EH (cell line): ENCODE measurements at regions not wholly inside any gene's neighbourhood (a gene's known extent, or its start where the extent isn't known, plus 50 kb on each side); places are given as distances from the start of the nearest gene placed in this dataset.

Source experiments
- DNase-seq: peaks from one replicate; pipeline ENCODE4 v3.0.0-alpha.2; 2015; ENCODE audit warnings: low read depth

DNA sequence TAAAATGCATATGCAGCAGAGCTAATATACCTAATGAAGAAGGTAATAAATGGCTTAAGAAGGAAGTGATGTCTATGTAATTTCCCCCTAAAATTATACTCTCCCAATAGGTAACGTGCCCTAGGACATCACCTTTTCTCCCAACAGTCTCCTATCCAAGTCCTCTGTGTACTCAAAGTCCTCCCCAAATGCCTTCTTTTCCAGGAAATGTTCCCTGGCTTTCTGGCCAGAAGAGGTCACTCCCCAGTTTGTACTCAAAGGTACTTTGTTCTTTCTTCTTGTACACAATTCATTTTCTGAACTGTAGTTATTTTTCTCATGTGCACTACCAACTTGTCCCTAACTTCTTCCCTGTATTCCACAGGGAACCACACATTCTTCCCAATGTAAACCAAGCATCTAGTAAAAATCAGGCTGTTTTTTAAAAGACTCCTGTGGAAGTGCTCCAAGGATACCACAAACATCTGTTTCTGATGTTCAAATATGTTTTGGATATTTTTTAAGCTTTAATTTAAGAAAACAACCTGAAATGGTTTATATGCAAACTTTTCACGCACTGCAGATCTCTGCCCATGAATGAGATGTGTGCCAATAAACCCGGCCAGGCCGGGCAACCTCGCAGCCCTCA is 262.3 kb upstream of the KLF14 start:
- peak; percentile 60 for DNase-seq

DNA sequence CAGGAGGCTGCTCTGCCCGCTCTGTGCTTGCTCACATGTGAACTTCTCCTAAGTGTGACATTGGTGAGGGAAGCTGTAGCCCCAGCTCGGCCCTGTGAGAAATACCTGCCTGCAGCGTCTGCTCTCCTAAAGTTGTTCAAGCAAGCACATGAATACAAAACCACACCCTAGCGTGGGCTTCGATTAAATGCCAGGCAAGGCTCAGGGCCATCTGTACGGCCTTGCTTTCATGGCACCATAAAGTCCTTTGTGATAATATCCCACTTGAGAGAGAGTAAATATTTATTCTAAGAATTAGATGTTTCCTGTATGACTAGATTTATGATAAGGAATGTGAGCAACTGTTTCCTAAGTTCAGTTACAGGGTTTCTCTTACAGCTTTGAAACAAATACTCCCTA is 262.8 kb upstream of the KLF14 start:
- peak; percentile 53 for DNase-seq

DNA sequence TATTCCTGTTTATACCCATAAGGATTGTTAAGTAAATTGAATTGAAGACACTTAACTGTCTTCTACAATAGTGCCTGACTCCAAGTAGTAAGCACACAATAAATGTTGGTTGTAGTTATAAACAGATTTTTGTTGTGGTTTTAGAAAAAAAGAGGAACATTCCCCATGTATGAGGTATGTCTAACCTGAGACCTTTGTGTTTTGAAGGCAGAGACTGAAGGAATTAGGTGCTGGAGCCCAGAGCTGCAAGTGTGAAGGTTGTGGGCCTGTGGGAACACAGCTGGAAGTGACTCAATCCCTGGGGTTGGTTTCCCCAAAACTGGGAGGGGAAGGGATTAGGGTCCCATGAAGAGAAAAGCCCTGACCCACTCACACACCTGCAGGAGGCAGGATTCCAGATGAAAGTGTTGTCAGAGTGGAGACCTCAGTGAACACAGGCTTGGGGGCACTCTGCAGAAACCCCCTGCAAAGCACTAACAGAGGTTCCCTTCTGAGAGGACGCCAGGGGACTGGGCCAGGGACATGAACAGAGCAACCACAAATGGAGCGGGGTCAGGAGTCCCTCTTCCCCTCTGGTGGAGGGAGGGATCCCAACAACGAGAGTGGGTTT is 265.1 kb upstream of the KLF14 start:
- peak; percentile 21 for DNase-seq

DNA sequence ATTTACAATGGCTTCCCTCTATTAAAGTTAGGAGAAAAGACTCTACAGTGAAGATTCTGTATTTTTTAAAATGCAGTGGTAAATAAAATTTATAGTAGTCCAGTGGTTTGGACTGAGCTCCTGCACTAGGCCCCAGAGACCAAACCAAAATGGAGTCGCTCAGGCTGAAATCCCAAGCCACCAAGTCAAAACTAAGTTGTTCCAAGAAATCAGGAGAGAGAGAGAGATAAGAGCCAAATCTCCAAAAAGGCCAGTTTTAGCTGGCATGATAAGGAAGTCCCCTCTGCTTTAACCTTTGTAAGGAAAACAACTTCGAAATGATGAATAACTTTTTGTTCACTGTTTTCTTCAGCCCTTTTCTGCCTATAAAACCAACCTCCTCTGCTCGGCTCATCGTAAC is 265.9 kb upstream of the KLF14 start:
- DNase-seq, result no peak

DNA sequence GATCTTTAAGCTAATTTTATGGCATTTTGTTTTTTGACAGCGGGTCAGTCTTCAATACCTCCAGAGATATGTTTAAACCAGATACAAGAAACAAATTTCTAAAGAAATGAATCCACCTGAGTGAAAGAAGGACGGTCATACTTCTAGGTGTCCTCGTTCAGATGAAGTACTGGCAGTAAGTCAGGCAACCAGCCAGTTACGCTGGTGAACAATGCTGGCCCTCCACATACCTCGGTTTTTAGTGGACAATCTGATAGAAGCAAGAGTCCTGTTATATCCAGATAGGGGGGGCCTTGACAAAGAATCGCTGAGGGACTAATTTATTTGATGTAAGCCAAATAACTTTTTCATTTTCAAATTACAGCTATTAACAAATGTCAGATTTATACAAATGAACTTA is 266.4 kb upstream of the KLF14 start:
- no peak for DNase-seq

DNA sequence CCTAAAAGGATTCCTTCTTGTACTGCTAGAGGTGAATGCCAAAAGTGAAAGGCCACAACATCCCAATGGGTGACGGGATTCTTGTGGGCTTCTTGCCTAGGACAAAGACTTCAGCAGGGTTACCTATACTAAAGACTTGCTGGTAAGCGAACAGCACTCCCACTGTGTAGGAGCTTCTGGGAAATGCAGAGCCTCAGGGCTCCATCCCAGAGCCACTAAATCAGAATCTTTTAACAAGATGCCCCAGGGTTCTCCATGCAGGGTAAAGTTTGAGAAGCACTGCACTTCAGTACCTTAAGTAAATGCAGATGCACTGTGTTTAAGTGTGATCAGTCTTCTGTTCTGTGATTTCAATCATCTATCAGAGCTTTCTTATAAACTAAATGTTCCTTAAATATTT is 266.9 kb upstream of the KLF14 start:
- no peak for DNase-seq

DNA sequence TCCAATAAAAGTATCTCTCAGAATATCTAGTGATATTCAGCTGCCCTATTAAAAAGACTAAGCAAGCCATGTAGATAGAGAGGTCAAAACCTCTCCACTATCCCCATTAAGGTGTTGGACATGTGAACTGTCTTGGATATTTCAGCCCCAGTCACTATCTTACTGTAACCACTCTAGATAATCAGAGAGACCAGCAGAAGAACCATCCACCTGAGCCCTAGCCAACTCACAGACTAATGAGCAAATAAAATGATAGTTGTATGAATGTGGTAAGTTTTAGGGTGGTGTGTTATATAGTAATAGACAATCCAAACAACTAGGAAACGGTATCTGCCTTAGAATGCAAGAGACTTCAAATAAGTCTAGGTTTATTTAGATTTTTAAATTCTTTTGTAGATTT is 268.6 kb upstream of the KLF14 start:
- no peak for DNase-seq

DNA sequence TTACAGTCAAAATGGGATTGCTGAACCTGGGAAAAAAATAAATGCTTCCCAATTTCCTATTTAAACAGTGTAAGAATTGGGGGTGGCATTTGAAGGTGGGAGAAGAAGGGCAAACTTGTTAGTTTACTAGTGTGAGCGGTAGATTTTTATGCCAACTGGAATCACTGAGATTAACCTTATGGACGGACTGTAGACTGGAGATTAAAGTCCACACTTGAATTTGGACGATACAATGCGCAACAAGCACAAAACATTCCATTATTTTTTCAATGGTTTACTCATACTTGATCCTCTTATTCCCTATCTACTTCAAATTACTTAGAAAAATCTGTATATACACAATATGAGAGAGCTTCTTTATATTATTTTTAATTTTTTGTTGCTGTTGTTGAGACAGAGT is 269.6 kb upstream of the KLF14 start:
- DNase-seq, result no peak

DNA sequence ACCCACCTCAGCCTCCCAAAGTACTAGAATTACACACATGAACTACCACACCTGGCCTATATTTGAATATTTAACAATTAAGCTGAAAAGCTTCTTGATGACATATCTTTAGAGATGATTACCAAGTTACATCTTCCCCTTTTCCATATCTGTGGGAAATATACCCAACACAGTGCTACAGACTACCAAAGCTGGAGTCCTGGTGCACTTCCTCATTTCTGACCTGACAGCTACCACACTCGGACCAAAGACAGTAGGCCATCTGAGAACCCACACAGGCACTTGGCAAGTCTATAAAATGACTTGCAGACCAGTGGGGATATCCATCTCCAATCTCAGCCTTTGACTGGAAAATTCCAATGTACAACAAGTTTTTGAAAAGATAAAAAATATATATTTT is 270.4 kb upstream of the KLF14 start:
- no peak for DNase-seq

DNA sequence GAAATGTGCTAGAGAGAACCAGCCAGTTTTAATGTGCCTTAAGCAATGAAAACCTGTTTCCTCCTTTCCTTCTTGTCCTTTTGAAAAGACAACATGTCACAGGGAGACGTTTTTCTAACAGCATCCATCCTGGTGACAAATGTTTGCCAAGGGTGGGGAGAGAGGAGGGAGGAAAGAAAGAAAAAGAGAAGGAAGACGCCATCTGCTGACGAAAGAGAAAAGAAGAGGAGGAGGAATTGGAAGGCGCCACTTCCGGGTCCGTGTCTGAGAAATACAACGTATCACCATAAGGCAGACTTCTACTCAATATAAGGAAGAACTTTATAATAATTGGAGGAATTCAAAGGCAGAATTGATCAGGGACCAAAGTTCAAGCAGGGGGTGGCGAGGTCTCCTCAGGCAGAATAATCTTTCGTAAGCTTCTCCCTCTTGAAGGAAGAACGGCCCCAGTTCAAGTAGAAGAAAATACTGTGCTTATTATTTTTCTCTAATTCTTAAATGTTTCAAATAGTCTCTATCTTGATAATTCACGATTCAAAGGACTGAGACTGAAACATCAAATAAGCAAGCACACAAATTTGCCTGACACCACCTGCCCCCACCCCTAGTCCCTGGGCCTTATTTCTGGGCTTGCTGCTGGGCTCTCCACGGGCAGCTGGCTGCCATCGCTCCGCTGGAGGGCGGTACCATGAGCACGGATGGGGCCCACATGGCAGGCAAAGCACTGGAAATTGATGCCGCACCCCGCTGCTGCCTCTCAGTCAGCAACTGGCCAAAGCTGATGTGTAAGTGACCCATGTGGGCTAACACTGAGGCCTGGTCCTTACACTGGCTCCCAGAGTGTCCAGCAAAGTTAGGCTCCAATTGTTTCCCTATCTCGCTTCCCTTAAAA is 273.7 kb upstream of the KLF14 start:
- peak; percentile 89 for DNase-seq

DNA sequence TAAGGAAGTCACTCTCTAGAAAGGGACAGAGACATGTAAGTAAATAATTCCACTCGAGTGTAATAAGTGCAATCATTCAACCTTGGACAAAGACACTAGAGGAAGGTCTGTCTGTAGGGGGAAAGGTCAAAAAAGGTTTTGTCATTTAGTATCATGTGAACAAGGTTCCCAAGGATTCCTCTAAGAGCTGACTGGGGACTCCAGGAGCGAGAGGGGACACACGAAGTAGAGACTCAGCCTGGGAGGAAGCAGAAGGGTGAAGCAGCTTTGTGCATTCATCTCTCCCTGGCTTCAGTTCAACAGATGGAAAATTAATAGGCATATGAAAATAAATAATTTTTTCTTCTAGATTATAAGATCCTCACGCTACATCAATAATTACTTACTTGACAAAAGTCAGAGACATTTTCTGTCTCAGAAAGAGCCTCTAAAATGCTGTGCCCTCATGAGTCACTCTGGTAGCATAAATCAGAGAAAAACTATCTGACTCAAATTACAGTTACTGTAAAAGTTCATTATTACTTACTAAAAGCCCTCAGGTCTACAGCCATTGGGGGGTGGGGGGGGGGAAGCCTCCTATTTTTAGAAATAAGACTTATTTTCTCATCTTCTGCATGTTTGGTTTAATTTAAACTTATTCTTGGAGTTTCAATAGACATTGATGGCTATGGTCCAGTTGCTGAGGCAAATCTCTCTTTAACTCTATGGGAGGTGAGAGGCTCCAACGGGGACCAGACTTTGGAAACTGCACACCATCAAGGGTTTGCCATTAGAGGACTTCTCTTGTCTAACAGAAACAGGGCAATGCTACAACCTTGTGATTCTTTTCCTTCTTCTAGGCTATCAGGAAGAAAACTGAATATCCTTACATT is 275.1 kb upstream of the KLF14 start:
- DNase-seq, result peak; percentile 90

DNA sequence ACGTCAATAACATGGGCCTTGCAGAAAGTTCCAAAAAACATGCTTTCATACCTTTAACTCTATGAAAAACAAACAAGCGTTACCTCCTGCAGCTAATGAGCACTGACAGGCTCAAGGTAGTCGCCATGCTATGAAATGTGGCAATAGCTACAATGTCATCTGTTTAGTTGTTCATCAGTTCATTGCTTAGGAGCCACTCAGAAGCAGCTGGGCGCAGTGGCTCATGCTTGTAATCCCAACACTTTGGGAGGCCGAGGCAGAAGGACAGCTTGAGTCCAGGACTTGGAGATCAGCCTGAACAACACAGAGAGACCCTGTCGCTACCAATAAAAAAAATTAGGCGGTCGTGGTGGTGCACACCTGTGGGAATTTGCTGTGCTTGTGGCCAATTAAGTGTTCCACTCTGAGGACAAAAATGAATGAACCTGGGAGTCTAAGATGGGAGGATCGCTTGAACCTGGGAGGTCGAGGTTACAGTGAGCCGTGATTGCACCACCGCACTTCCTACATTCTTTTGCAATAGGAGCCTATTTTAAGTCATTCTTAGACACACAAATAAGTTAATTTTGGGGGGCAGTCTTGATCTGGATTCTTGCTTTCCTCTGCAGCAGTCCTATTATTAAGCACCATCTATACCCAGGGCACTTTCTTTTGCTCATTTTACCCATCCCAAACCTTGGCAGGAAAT is 276.2 kb upstream of the KLF14 start:
- no peak for DNase-seq

DNA sequence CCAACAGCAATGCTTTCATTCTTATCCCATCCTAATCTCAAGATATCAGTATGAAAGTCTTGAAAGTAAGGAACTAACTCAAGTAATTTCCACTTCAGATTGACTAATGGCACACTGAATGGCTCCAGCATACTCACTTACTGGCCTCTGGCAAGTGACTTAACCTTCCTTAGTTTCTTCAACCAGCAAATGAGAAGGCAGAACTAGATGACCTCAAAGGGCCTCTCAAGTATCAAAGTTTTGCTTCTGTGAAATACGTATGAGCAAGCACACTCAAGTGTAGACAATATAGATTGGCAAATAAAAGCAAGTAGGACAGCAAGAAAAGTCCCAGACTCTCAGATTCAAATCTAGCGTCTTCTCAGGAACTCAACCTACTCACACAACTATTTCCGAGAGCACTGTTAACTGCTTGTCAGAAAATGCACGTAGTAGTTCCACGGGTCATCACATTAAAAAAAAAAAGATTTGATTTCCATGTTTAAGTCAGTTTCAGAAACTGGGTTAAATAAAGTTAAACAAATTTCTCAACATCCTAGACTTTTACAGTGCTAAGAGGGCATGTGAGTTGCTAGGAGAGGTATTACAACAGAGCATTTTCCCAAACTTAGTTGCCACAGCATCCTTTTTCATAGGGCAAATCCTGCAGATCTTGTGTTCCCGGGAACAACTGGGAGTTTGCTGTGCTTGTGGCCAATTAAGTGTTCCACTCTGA is 276.9 kb upstream of the KLF14 start:
- peak; percentile 80 for DNase-seq

DNA sequence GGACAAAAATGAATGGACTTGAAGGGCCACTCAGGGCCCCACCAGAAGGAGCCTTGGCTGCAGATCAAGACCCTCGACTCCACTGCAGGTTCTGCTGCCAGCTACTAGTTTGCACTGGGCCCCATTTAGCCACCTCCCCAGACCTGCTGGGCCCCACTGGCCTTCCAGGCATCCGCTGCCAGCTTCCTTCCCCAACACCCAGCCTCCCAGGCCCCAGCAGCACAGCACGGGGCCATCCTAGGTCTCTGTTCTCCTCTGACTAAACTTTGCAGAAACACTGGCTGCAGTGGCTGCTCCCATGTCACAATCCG is 277.4 kb upstream of the KLF14 start:
- no peak for DNase-seq

DNA sequence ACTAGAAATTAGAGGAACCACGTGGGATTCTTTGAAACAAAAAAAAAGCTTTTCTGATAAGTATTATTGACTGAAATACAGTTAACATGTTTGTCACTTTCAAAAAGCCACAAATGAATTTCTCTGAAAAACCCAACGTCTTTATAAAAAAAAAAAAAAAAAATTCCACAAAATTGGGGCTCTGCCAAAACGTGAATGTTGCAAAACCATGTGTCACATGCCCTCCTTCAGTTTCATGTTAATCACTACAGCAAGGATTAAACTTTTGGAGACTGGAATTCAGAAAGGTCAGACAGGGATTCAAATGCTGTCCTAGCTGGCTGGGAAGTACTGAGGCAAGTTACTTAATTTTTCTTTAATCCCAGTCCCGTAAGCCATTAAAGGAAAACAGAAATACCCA is 278.0 kb upstream of the KLF14 start:
- DNase-seq, result peak; percentile 93

DNA sequence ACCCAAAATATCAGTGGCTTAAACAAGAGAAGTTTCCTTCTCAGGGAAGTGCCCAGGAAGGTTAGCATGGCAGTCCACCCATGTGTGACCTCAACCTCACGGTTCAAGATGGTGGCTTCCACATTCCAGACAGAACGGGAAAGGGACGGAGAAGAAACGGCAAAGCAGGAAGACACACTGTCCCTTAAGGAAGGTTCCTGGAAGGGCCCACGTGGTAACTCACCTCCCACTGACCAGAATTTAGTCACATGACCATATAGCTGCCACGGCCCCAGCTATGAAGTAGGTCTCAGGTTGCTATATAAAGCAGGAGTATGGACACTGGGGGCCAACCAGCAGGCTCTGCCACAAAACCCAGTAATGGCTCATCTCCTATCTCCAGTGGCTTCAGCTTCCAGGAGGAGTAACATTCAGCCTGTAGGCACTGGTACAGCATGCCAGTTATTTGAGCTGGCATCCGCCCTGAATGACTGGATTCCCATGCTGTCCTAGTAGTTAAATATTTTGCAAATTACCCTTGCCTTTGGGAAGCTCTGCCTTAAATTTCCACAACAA is 278.5 kb upstream of the KLF14 start:
- peak; percentile 86 for DNase-seq

DNA sequence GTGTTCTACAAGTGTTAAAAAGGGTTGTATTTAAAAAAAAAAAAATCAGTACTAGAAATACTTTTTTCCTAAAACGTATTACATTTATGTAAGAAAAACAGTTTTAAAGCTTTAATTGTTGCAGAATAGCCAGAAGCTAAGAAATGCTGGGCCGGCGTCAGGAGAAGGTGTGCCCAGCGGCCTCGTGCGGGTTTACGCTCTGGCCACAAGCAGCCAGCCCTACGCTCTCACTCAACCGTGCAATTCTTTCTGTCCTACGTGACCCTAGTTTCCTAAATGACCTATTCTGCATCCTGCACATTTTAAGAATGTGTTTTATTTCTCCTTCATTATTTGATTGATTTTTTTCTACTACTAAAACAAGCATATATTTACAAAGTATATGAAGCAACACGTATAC is 279.7 kb upstream of the KLF14 start:
- peak; percentile 9 for DNase-seq

DNA sequence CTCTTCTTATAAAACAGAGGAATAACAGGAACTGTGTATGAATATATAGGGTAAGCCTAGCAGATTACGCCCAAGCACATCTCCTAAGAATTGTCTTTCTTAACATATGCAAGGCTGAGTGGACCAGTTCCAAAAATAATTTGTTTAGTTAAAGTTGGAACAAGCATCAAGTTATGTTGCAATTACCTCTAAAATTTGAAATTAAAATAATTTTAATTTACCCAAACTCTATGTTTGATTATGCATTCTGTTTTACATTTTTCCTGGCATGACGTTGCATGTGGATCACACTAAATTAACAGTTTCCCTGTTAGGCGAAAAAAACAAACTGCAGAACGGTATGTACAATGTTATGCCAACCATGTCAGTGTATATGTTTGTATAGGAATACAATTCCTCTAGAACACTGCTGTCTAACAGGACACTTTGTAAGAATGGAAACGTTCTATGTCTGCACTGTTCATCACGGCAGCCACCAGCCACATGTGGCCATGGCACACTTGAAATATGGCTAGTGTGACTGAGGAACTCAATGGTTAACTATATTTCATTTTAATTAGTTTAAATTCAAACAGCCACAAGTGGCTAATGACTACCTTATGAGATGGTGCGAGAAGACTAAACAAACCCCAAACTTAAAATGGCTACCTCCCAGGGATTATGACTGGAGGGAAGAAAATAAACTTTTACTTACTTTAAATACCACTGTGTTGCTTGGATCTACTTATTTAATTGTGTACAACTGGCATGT is 281.1 kb upstream of the KLF14 start:
- DNase-seq, result peak; percentile 10

DNA sequence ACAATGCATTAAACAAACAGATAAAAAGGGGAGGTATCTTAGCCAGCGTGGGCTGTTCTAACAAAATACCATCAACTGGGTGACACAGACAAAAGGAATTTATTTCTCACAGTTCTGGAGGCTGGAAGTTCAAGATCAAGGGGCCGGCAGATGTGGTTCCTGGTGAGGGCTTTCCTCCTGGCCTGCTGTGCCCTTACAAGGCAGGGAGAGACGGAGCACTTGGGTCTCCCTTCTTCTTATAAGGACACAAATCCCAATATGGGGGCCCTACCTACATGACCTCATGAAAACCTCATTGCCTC is 281.6 kb upstream of the KLF14 start:
- peak; percentile 85 for DNase-seq

DNA sequence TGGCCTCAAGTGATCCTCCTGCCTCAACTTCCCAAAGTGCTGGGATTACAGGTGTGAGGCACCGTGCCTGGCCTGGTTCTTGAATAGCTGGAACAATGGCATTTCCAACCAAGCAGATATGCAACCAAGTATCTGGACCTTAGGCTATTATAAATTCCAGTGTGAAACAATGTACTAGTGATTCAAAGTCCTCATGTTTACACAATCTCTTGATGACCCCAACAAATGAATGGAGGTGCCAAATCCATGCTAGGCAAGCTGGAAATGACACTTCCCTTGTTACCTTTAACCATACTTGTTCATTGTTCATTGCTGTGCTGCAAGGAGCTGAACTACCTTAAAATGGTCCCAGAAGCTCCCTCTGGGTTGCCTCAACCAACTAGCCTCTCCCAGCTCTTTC is 282.2 kb upstream of the KLF14 start:
- peak; percentile 34 for DNase-seq
